Endothelial cell of umbilical vein (primary cell): ENCODE measurements at regions not wholly inside any gene's neighbourhood (a gene's known extent, or its start where the extent isn't known, plus 50 kb on each side); places are given as distances from the start of the nearest gene placed in this dataset.

ENCODE experiments used
- BruUV-seq: library from RNA; stranded (reverse); fragments of 400-500 nt; replicated peaks from 2 replicates; lab custom pipeline; 2021; lab: Mats Ljungman, UMichigan
- CTCF ChIA-PET: fragments of 300-600, 350-600 bp; sonication (Branson Sonifier 250); formaldehyde crosslinking; loops from one replicate; lab custom pipeline; 2021; ENCODE audit warnings: antibody characterized with exemption, inconsistent platforms; lab: Charles Lee
- POLR2A ChIA-PET: fragments of 300-600, 350-600 bp; sonication (Branson Sonifier 250); formaldehyde crosslinking; loops from one replicate; lab custom pipeline; 2021; ENCODE audit warnings: antibody characterized with exemption, inconsistent platforms; lab: Charles Lee
- DNase-seq: peaks from one replicate; pipeline ENCODE4 v3.0.0-alpha.2; 2011; ENCODE audit warnings: low read depth, low spot score
- FAIRE-seq: peaks from 2 replicates; lab custom pipeline; 2011; peaks lifted over from hg19 to GRCh38; lab: Jason Lieb, UNC
- H2AFZ ChIP-seq: 2 replicates; pipeline ENCODE4 v1.6.0; 2012; ENCODE audit warnings: low read depth, low read length, control low read depth, inconsistent platforms
- H3K27ac ChIP-seq: 2 replicates; pipeline ENCODE4 v1.5.1; 2011; ENCODE audit warnings: low read depth, mild to moderate bottlenecking, control low read depth, low read length, moderate library complexity; ENCODE audit not compliant: insufficient read depth
- H3K27me3 ChIP-seq, 2 experiments: 2 replicates each; pipeline versions ENCODE4 v1.6.0 to v1.6.1; 2011; ENCODE audit warnings: low read length in 2 of 2, mixed read lengths in 1 of 2; ENCODE audit not compliant: control insufficient read depth in 2 of 2, insufficient read depth in 2 of 2
- H3K36me3 ChIP-seq, 2 experiments: 2 replicates in 1 of 2; 3 replicates in 1 of 2; pipeline ENCODE4 v1.5.1; 2011; ENCODE audit warnings: low read length in 2 of 2, mild to moderate bottlenecking in 1 of 2, moderate library complexity in 1 of 2; ENCODE audit not compliant: control insufficient read depth in 2 of 2, insufficient read depth in 2 of 2; ENCODE audit errors: extremely low read depth in 1 of 2
- H3K4me1 ChIP-seq: 3 replicates; pipeline ENCODE4 v1.5.1; 2011; ENCODE audit warnings: mild to moderate bottlenecking, low read length; ENCODE audit not compliant: control insufficient read depth, insufficient read depth; ENCODE audit errors: extremely low read depth
- H3K4me2 ChIP-seq: 2 replicates; pipeline ENCODE4 v1.6.1; 2011; ENCODE audit warnings: low read length, control low read depth, mixed read lengths; ENCODE audit not compliant: insufficient read depth
- H3K4me3 ChIP-seq, 3 experiments: fragments of 200-600 bp in 1 of 3; sonication (generic), shearing (Covaris generic) in 1 of 3; replicated peaks in 1 of 3; 2 replicates each; pipeline ENCODE4 v1.5.1; 2011 to 2016; ENCODE audit warnings: control low read depth in 3 of 3, low read length in 3 of 3, mild to moderate bottlenecking in 2 of 3, inconsistent platforms in 1 of 3, low read depth in 1 of 3, moderate library complexity in 1 of 3; ENCODE audit not compliant: insufficient read depth in 1 of 3
- H3K79me2 ChIP-seq: 2 replicates; pipeline ENCODE4 v1.6.0; 2012; ENCODE audit warnings: low read length, inconsistent platforms; ENCODE audit not compliant: control insufficient read depth, insufficient read depth
- H3K9ac ChIP-seq: replicated peaks from 2 replicates; pipeline ENCODE3; 2011; ENCODE audit warnings: low read length, control low read depth; ENCODE audit not compliant: insufficient read depth; ENCODE audit errors: extremely low read depth
- H3K9me1 ChIP-seq: replicated peaks from 3 replicates; pipeline ENCODE4 v1.6.0; 2011; ENCODE audit warnings: mild to moderate bottlenecking, low read length; ENCODE audit not compliant: control insufficient read depth, insufficient read depth; ENCODE audit errors: extremely low read depth
- H3K9me3 ChIP-seq: replicated peaks from 2 replicates; pipeline ENCODE4 v1.5.1; 2012; ENCODE audit warnings: low read length, inconsistent platforms; ENCODE audit not compliant: control insufficient read depth, insufficient read depth
- H4K20me1 ChIP-seq: replicated peaks from 2 replicates; pipeline ENCODE3; 2011; ENCODE audit warnings: mild to moderate bottlenecking, low read length; ENCODE audit not compliant: control insufficient read depth, insufficient read depth; ENCODE audit errors: extremely low read depth
- CTCF ChIP-seq, 2 donors: IDR thresholded peaks; 1 replicate in 1 of 2; 2 replicates in 1 of 2; pipeline ENCODE4 v1.5.1; 2011; ENCODE audit warnings: low read length in 2 of 2, mild to moderate bottlenecking in 2 of 2, moderate library complexity in 2 of 2, control low read depth in 1 of 2, inconsistent platforms in 1 of 2, low read depth in 1 of 2; ENCODE audit not compliant: insufficient read depth in 1 of 2; ENCODE audit errors: extremely low read depth in 1 of 2
- EZH2 ChIP-seq: IDR thresholded peaks from 2 replicates; pipeline ENCODE4 v1.6.1; 2012; ENCODE audit warnings: borderline replicate concordance, low read depth, mild to moderate bottlenecking, moderate library complexity, low read length, inconsistent platforms; ENCODE audit not compliant: severe bottlenecking
- FOS ChIP-seq: IDR thresholded peaks from 2 replicates; pipeline ENCODE4 v1.6.1; 2011; ENCODE audit warnings: mild to moderate bottlenecking, low read length, moderate library complexity, borderline replicate concordance; ENCODE audit not compliant: insufficient read depth
- GATA2 ChIP-seq: IDR thresholded peaks from 2 replicates; pipeline ENCODE4 v1.7.0; 2011; ENCODE audit warnings: low read depth, mild to moderate bottlenecking, moderate library complexity, mixed read lengths, low read length; ENCODE audit not compliant: insufficient read length, insufficient read depth
- JUN ChIP-seq: IDR thresholded peaks from 2 replicates; pipeline ENCODE4 v1.6.1; 2011; ENCODE audit warnings: borderline replicate concordance, low read depth; ENCODE audit not compliant: insufficient read length, insufficient read depth
- MYC ChIP-seq: IDR thresholded peaks from one replicate; pipeline ENCODE4 v1.6.1; 2011; ENCODE audit warnings: mild to moderate bottlenecking, low read depth, low read length
- POLR2A ChIP-seq: IDR thresholded peaks from 2 replicates; pipeline ENCODE4 v1.6.1; 2012; ENCODE audit warnings: low read depth, mild to moderate bottlenecking, control low read depth, low read length
- POLR2AphosphoS5 ChIP-seq: IDR thresholded peaks from 2 replicates; pipeline ENCODE4 v1.6.1; 2012; ENCODE audit warnings: low read depth, mild to moderate bottlenecking, control low read depth, low read length, moderate library complexity; ENCODE audit not compliant: insufficient read depth
- dilution Hi-C: fragments of 300-500 bp; cut with MboI; formaldehyde crosslinking; loops from one replicate; pipeline ENCODE4 v1.15.0; 2019; ENCODE audit warnings: low sequenced_read_pairs; ENCODE audit not compliant: extremely low pct_ligation_motif_present
- intact Hi-C: fragments of 100-400 bp; cut with micrococcal nuclease; formaldehyde crosslinking; loops from one replicate; pipeline ENCODE4 v1.10.0; 2022
- TF ChIP-seq, protein P1 (sequence below): IDR thresholded peaks from 2 replicates; pipeline ENCODE4 v1.6.1; 2011; ENCODE audit not compliant: insufficient read depth, insufficient read length

DNA sequence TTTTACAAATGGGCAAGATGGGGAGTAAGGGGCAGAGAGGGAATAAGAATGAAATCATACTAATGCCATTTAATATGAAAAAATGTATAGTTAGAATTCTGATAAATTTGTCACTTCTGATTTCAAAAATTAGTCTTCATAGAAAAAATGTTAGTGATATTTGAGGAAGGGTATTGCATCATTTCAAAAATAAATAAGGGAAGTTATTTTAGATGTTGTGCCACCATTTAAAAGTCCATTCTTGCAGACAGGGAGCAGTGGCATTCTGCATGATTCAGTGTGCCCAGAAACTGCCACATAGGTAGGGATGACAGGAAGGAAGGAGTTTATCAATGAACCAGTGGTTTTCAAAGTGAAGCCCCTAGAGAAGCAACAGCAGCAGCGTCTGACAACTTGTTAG lies 674.6 kb downstream of the EPM2A start:
- ChIA-PET POLR2A (interaction anchor here (0.7 kb wide), 1 partner anchor 351 kb away, joined by 3 read pairs; no protein-coding TSS in a partner anchor), CTCF (interaction anchor here (1.4 kb wide), 1 partner anchor 12 kb away, joined by 3 read pairs; no protein-coding TSS in a partner anchor)
- Histone ChIP-seq H3K4me2 (no peak overlapping the region), H3K4me3 (no peak overlapping the region), H3K9ac (no peak overlapping the region), H3K9me1 (no peaks in the 10 kb centered on the region), H3K27ac (no peak overlapping the region), H3K36me3 (no peaks in the 10 kb centered on the region), H3K79me2 (no peaks in the 10 kb centered on the region), H3K4me1 (no peaks in the 10 kb centered on the region), H3K27me3 (no peaks in the 10 kb centered on the region), H3K9me3 (no peaks in the 10 kb centered on the region), H4K20me1 (no peaks in the 10 kb centered on the region), H2AFZ (no peak overlapping the region)
- dilution Hi-C loops = no loop called here
- TF ChIP-seq MYC = no peak
- TF ChIP-seq EZH2 = no peak
- TF ChIP-seq FOS = no peak
- TF ChIP-seq JUN = no peak
- TF ChIP-seq, protein P1, sequence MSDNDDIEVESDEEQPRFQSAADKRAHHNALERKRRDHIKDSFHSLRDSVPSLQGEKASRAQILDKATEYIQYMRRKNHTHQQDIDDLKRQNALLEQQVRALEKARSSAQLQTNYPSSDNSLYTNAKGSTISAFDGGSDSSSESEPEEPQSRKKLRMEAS = no peak
- no peak for TF ChIP-seq GATA2
- TF ChIP-seq POLR2AphosphoS5 = no peak
- TF ChIP-seq CTCF (IDR thresholded peaks at IDR 0.05; ENCODE audit: extremely low read depth in 1 of 2, insufficient read depth in 1 of 2, low read depth in 1 of 2, low read length in 2 of 2) = no peak
- TF ChIP-seq POLR2A = no peak
- no peak for DNase-seq
- BruUV-seq = no TSS peak
- FAIRE-seq = no peak
- intact Hi-C loops = no loop called here
